ENCODE measurements at regions not wholly inside any gene's neighbourhood (a gene's known extent, or its start where the extent isn't known, plus 50 kb on each side); places are given as distances from the start of the nearest gene placed in this dataset.
"Not testable (repeated sequence)": the region's sequence is repeated elsewhere in the genome, so short reads cannot be mapped to it uniquely, and the experiment has no call there.

DNA sequence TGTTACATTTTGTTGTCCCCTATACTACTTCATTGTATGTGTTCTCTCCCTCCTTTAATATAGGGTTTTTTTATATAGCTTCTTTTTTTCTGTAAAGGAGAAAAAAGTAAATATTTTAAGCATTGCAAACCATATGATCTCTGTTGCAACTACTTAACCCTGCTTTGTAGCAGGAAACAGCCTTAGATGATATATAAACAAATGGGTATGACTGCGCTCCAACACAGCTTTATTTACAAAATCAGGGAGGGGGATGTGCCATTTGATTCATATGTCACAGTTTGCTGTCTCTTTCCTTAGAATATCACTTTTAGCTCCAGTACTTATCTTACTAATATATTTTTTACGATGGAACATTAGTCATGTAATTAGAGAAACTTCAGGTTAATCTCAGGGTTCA, 155.2 kb upstream of the GNAI1 start:
- Histone ChIP-seq H3K4me3 (no peak overlapping the region), H3K4me1 (replicated peaks) (no peaks in the 10 kb centered on the region), H3K36me3 (no peaks in the 10 kb centered on the region), H3K27ac (no peak overlapping the region), H3K27me3 (replicated peaks; ENCODE audit: insufficient read depth) (no peaks in the 10 kb centered on the region), H3K9me3 (no peaks in the 10 kb centered on the region)
- TF ChIP-seq, protein P1, sequence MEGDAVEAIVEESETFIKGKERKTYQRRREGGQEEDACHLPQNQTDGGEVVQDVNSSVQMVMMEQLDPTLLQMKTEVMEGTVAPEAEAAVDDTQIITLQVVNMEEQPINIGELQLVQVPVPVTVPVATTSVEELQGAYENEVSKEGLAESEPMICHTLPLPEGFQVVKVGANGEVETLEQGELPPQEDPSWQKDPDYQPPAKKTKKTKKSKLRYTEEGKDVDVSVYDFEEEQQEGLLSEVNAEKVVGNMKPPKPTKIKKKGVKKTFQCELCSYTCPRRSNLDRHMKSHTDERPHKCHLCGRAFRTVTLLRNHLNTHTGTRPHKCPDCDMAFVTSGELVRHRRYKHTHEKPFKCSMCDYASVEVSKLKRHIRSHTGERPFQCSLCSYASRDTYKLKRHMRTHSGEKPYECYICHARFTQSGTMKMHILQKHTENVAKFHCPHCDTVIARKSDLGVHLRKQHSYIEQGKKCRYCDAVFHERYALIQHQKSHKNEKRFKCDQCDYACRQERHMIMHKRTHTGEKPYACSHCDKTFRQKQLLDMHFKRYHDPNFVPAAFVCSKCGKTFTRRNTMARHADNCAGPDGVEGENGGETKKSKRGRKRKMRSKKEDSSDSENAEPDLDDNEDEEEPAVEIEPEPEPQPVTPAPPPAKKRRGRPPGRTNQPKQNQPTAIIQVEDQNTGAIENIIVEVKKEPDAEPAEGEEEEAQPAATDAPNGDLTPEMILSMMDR (IDR thresholded peaks at IDR 0.05), result no peak
- TF ChIP-seq POLR2A (IDR thresholded peaks at IDR 0.05), result no peak
- no peak for DNase-seq (ENCODE audit: low spot score)
- 66% methylated on average over 2 of the region's 2 CpGs for WGBS
- intact Hi-C loops (cut with DNase I), result no loop called here

DNA sequence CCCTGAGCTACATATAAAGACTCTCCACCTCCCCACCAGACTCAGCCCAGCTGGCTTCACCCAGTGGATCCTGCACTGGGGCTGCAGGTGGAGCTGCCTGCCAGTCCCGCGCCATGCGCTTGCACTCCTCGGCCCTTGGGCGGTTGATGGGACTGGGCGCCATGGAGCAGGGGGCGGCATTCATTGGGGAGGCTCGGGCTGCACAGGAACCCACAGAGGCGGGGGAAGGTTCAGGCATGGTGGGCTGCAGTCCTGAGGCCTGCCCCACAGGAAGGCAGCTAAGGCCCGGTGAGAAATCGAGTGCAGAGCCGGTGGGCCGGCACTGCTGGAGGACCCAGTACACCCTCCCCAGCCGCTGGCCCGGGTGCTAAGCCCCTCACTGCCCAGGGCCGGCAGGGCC, 157.2 kb upstream of the GNAI1 start:
- Histone ChIP-seq H3K27me3 (replicated peaks; ENCODE audit: insufficient read depth) (no peaks in the 10 kb centered on the region), H3K27ac (no peak overlapping the region), H3K36me3 (no peaks in the 10 kb centered on the region), H3K4me1 (replicated peaks) (no peaks in the 10 kb centered on the region), H3K4me3 (no peak overlapping the region), H3K9me3 (no peaks in the 10 kb centered on the region)
- intact Hi-C loops (cut with DNase I), result no loop called here
- TF ChIP-seq POLR2A (IDR thresholded peaks at IDR 0.05) (no peak), POLR2AphosphoS5 (IDR thresholded peaks at IDR 0.05) (no peak)
- TF ChIP-seq, protein P1 (IDR thresholded peaks at IDR 0.05), result no peak
- no peak for DNase-seq (ENCODE audit: low spot score)
- WGBS, result 94% methylated on average over 16 of the region's 16 CpGs

DNA sequence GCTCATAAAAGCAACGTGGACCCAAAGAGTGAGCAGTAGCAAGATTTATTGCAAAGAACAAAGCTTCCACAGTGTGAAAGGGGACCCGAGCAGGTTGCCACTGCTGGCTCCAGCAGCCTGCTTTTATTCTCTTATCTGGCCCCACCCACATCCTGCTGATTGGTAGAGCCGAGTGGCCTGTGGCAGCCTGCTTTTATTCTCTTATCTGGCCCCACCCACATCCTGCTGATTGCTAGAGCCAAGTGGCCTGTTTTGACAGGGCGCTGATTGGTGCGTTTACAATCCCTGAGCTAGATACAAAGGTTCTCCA, 158.0 kb upstream of the GNAI1 start:
- DNase-seq (ENCODE audit: low spot score); H3K4me1 ChIP-seq (replicated peaks); H3K4me3 ChIP-seq; H3K36me3 ChIP-seq; H3K27me3 ChIP-seq (replicated peaks; ENCODE audit: insufficient read depth); intact Hi-C loops (cut with DNase I); H3K9me3 ChIP-seq; H3K27ac ChIP-seq: not testable (repeated sequence)
- WGBS, result 53% methylated on average over 5 of the region's 5 CpGs

DNA sequence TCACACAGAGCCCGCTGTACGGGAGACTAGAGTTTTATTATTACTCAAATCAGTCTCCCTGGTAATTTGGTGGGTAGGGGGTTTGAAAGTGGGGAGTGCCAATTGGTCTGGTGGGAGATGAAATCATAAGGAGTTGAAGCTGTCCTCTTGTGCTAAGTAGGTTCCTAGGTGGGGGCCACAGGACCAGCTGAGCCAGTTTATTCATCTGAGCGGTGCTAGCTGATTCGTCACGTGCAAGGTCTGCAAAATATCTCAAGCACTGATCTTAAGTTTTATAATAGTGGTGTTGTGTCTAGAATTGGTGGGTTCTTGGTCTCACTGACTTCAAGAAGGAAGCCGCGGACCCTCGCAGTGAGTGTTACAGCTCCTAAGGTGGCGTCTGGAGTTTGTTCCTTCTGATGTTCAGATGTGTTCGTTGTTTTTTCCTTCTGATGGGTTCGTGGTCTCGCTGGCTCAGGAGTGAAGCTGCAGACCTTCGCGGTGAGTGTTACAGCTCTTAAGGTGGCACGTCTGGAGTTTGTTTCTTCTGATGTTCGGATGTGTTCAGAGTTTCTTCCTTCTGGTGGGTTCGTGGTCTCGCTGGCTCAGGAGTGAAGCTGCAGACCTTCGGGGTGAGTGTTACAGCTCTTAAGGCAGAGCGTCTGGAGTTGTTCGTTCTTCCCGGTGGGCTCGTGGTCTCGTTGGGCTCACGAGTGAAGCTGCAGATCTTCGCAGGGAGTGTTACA, 158.5 kb upstream of the GNAI1 start:
- DNase-seq (ENCODE audit: low spot score); H3K27me3 ChIP-seq (replicated peaks; ENCODE audit: insufficient read depth); intact Hi-C loops (cut with DNase I); H3K9me3 ChIP-seq; H3K27ac ChIP-seq; H3K36me3 ChIP-seq; H3K4me3 ChIP-seq; H3K4me1 ChIP-seq (replicated peaks): not testable (repeated sequence)
- 88% methylated on average over 26 of the region's 26 CpGs for WGBS

DNA sequence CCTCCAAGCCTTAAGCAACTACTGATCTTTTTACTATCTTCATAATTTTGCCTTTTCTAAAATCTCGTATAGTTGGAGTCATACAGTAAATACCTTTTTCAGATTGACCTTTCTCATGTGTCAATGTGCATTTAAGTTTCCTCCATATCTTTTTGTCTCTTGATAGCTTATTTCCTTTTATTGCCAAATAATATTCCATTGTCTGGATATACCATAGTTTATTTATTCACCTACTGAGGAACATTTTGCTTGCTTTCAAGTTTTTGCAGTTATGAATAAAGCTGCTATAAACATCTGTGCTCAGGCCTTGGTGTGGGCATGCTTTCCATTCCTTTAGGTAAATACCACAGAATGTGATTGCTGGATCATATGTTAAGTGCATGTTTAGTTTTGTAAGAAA, 161.2 kb upstream of the GNAI1 start:
- no peaks in the 10 kb centered on the region for H3K36me3 ChIP-seq
- H3K4me3 ChIP-seq, result no peak overlapping the region
- WGBS, result 86% methylated on average over 1 of the region's 1 CpG
- DNase-seq (ENCODE audit: low spot score), result no peak
- intact Hi-C loops (cut with DNase I), result no loop called here
- no peaks in the 10 kb centered on the region for H3K4me1 ChIP-seq (replicated peaks)
- TF ChIP-seq, protein P1 (IDR thresholded peaks at IDR 0.05), result no peak
- TF ChIP-seq POLR2A (IDR thresholded peaks at IDR 0.05), result no peak
- TF ChIP-seq POLR2AphosphoS5 (IDR thresholded peaks at IDR 0.05), result no peak
- no peaks in the 10 kb centered on the region for H3K9me3 ChIP-seq
- H3K27me3 ChIP-seq (replicated peaks; ENCODE audit: insufficient read depth), result no peaks in the 10 kb centered on the region
- no peak overlapping the region for H3K27ac ChIP-seq

DNA sequence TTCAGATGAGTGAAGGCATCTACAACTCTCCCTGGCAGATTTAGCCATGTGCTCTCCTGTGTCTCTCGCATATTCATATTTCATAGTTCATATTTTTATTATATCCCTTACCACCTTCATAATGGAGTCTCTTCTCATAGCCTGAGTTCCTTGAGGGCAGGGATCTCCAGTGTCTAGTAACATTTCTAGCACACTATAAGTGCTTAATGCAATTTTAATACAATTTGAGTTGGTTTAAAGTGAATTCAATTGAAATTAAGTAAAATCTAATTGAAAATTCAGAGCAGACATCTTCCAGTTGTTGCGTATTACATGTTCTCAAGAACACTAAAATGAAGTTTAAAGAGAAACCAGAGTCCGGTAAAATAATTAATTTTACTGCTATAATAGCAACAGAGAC, 163.6 kb upstream of the GNAI1 start:
- WGBS, result 88% methylated on average over 3 of the region's 3 CpGs
- no peaks in the 10 kb centered on the region for H3K27me3 ChIP-seq (replicated peaks; ENCODE audit: insufficient read depth)
- intact Hi-C loops (cut with DNase I), result no loop called here

More for the DNA sequence above, 163.6 kb upstream of the GNAI1 start:
- Histone ChIP-seq H3K4me1 (replicated peaks) (no peaks in the 10 kb centered on the region), H3K36me3 (no peaks in the 10 kb centered on the region), H3K9me3 (no peaks in the 10 kb centered on the region), H3K4me3 (no peak overlapping the region), H3K27ac (no peak overlapping the region)
- TF ChIP-seq POLR2A (IDR thresholded peaks at IDR 0.05) (no peak), POLR2AphosphoS5 (IDR thresholded peaks at IDR 0.05) (no peak)
- TF ChIP-seq, protein P1 (IDR thresholded peaks at IDR 0.05), result no peak
- no peak for DNase-seq (ENCODE audit: low spot score)

Data from prostate gland (tissue), 2 donors.